HepG2 (cell line): ENCODE measurements at regions not wholly inside any gene's neighbourhood (a gene's known extent, or its start where the extent isn't known, plus 50 kb on each side); places are given as distances from the start of the nearest gene placed in this dataset.

Experiments
- CTCF ChIP-seq: sonication (generic); formaldehyde crosslinking; IDR thresholded peaks from 2 replicates; pipeline ENCODE4 v1.5.0; 2020; ENCODE audit warnings: mild to moderate bottlenecking, missing genetic modification reagents, moderate library complexity
- EP300 ChIP-seq, 3 experiments: sonication (generic) in 1 of 3; formaldehyde crosslinking in 1 of 3; IDR thresholded peaks; 2 replicates each; pipeline versions ENCODE4 v1.5.1 to v1.6.1; 2011 to 2020; ENCODE audit warnings: low read depth in 2 of 3, low read length in 2 of 3, borderline replicate concordance in 1 of 3, improper control_type of control experiment in 1 of 3, mild to moderate bottlenecking in 1 of 3, missing genetic modification reagents in 1 of 3, moderate library complexity in 1 of 3
- MAX ChIP-seq: IDR thresholded peaks from 2 replicates; pipeline ENCODE4 v1.6.1; 2012; ENCODE audit warnings: inconsistent platforms
- NFIC ChIP-seq: IDR thresholded peaks from 2 replicates; pipeline ENCODE4 v1.6.1; 2012; ENCODE audit warnings: mild to moderate bottlenecking, low read length, inconsistent platforms
- PREB ChIP-seq: sonication (generic); formaldehyde crosslinking; IDR thresholded peaks from 2 replicates; pipeline ENCODE4 v1.4.0; 2020; ENCODE audit warnings: missing genetic modification reagents
- SP1 ChIP-seq, 2 experiments: fragments of 450-650 bp in 1 of 2; sonication (generic) in 1 of 2; formaldehyde crosslinking in 1 of 2; IDR thresholded peaks; 2 replicates each; pipeline versions ENCODE4 v1.4.0 to v1.6.1; 2016 to 2020; ENCODE audit warnings: missing genetic modification reagents in 1 of 2
- ZNF407 ChIP-seq: sonication (generic); formaldehyde crosslinking; IDR thresholded peaks from one replicate; pipeline ENCODE4 v1.5.1; 2020; ENCODE audit warnings: mild to moderate bottlenecking, missing genetic modification reagents; ENCODE audit errors: not compliant biosample characterization
- ZNF510 ChIP-seq: sonication (generic); formaldehyde crosslinking; IDR thresholded peaks from 2 replicates; pipeline ENCODE4 v1.4.0; 2020; ENCODE audit warnings: low read depth, mild to moderate bottlenecking, missing genetic modification reagents
- ZNF839 ChIP-seq: sonication (generic); formaldehyde crosslinking; IDR thresholded peaks from 2 replicates; pipeline ENCODE4 v1.4.0; 2020; ENCODE audit warnings: missing genetic modification reagents, mild to moderate bottlenecking, borderline replicate concordance

GRCh38 chr5:114686356-114686755 is 324.5 kb downstream of the KCNN2 start:
- no peak for TF ChIP-seq EP300 (IDR thresholded peaks at IDR 0.05; ENCODE audit: low read depth in 2 of 2, low read length in 2 of 2)
- TF ChIP-seq EP300 (CRISPR knock-in tag; IDR thresholded peaks at IDR 0.05; ENCODE audit: borderline replicate concordance): no peak
- no peak for TF ChIP-seq SP1 (IDR thresholded peaks at IDR 0.05)
- no peak for TF ChIP-seq SP1 (CRISPR knock-in tag; IDR thresholded peaks at IDR 0.05)
- TF ChIP-seq CTCF (CRISPR knock-in tag): no peak
- no peak for TF ChIP-seq ZNF839 (CRISPR knock-in tag)
- TF ChIP-seq ZNF510 (CRISPR knock-in tag): no peak
- TF ChIP-seq NFIC: no peak
- no peak for TF ChIP-seq ZNF407 (CRISPR knock-in tag)
- no peak for TF ChIP-seq MAX
- no peak for TF ChIP-seq PREB
